Caco-2 (cell line): ENCODE measurements at regions not wholly inside any gene's neighbourhood (a gene's known extent, or its start where the extent isn't known, plus 50 kb on each side); places are given as distances from the start of the nearest gene placed in this dataset.

Experiments
- BruUV-seq: library from RNA; stranded (reverse); fragments of 400-500 nt; replicated peaks from 2 replicates; lab custom pipeline; 2021; lab: Mats Ljungman, UMichigan
- CTCF ChIA-PET: fragments of 300-600 bp; sonication (Branson Sonifier 250); formaldehyde crosslinking; loops from one replicate; lab custom pipeline; 2022; ENCODE audit warnings: antibody characterized with exemption; lab: Charles Lee
- POLR2A ChIA-PET: fragments of 300-600 bp; sonication (Branson Sonifier 250); formaldehyde crosslinking; loops from one replicate; lab custom pipeline; 2022; ENCODE audit warnings: antibody characterized with exemption; lab: Charles Lee
- DNase-seq, 2 experiments: peaks; one replicate each; pipeline versions ENCODE4 v3.0.0 to v3.0.0-alpha.2; 2020 to 2022
- H3K27me3 ChIP-seq: replicated peaks from 2 replicates; pipeline ENCODE4 v1.6.0; 2011; ENCODE audit warnings: low read length; ENCODE audit not compliant: control insufficient read depth, insufficient read depth
- H3K36me3 ChIP-seq: 2 replicates; pipeline ENCODE4 v1.5.1; 2011; ENCODE audit warnings: low read length; ENCODE audit not compliant: control insufficient read depth, insufficient read depth
- H3K4me1 ChIP-seq: fragments of 250-450 bp; sonication (Bioruptor Pico); 2 replicates; pipeline ENCODE4 v1.5.1; 2020; ENCODE audit warnings: mild to moderate bottlenecking
- H3K4me3 ChIP-seq: 2 replicates; pipeline ENCODE4 v1.5.1; 2011; ENCODE audit warnings: low read depth, mild to moderate bottlenecking, control low read depth, low read length
- H3K9me3 ChIP-seq: fragments of 250-450 bp; sonication (Bioruptor Pico); 2 replicates; pipeline ENCODE4 v1.5.1; 2020; ENCODE audit warnings: mild to moderate bottlenecking, moderate library complexity
- H3K27ac Mint-ChIP-seq: one replicate; pipeline ENCODE4 v1.8.0; 2022; ENCODE audit warnings: mixed read lengths; ENCODE audit not compliant: unreplicated experiment
- H3K27me3 Mint-ChIP-seq: one replicate; pipeline ENCODE4 v1.8.0; 2022; ENCODE audit warnings: mixed read lengths; ENCODE audit not compliant: insufficient read depth, unreplicated experiment
- H3K36me3 Mint-ChIP-seq: one replicate; pipeline ENCODE4 v1.8.0; 2022; ENCODE audit warnings: mild to moderate bottlenecking, mixed read lengths; ENCODE audit not compliant: insufficient read depth, unreplicated experiment
- H3K4me1 Mint-ChIP-seq: one replicate; pipeline ENCODE4 v1.8.0; 2022; ENCODE audit warnings: low read depth, mixed read lengths; ENCODE audit not compliant: unreplicated experiment
- H3K4me3 Mint-ChIP-seq: one replicate; pipeline ENCODE4 v1.8.0; 2022; ENCODE audit warnings: mild to moderate bottlenecking, moderate library complexity, mixed read lengths; ENCODE audit not compliant: unreplicated experiment
- H3K9me3 Mint-ChIP-seq: one replicate; pipeline ENCODE4 v1.8.0; 2022; ENCODE audit warnings: mixed read lengths; ENCODE audit not compliant: unreplicated experiment
- intact Hi-C: fragments of 100-400 bp; cut with micrococcal nuclease; formaldehyde crosslinking; loops from one replicate; pipeline ENCODE4 v1.10.0; 2022; ENCODE audit not compliant: unreplicated experiment
- TF ChIP-seq, protein P1 (sequence below), 2 experiments: fragments of 200-600 bp in 1 of 2; IDR thresholded peaks; 1 replicate in 1 of 2; 2 replicates in 1 of 2; pipeline versions ENCODE4 v1.5.1 to v1.8.0; 2011 to 2022; ENCODE audit warnings: antibody characterized with exemption in 1 of 2, control low read depth in 1 of 2, inconsistent platforms in 1 of 2, low read depth in 1 of 2, low read length in 1 of 2, mild to moderate bottlenecking in 1 of 2, moderate library complexity in 1 of 2; ENCODE audit not compliant: insufficient read depth in 1 of 2, severe bottlenecking in 1 of 2, unreplicated experiment in 1 of 2

DNA sequence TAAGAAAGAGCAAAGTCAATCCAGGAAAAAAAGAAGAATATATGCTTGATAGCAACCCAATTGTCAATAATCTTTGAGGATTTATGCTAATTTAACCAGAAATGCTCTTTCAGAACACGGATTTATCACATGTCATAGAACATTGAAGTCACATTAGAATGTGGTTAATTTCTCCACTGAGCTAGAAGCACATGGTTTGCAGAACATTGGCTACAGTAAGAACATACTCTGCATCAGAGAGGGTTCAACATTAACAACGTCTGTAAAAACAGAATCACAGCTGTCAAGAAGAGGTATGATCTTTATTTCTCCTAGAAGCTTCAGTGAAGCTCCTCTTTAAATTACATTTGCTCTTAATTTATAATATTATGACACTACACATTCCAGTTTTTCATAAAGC lies 619.7 kb upstream of the AGTR1 start:
- ChIA-PET POLR2A (no interaction called here), CTCF (interaction anchor here (0.6 to 1.0 kb wide), 2 partner anchors 132 to 164 kb away, joined by 3 read pairs; no protein-coding TSS in a partner anchor)
- H3K36me3 ChIP-seq = no peaks in the 10 kb centered on the region
- DNase-seq = no peak
- no TSS peak for BruUV-seq
- H3K27ac Mint-ChIP-seq = no peak overlapping the region
- H3K9me3 Mint-ChIP-seq = no peaks in the 10 kb centered on the region
- TF ChIP-seq, protein P1, sequence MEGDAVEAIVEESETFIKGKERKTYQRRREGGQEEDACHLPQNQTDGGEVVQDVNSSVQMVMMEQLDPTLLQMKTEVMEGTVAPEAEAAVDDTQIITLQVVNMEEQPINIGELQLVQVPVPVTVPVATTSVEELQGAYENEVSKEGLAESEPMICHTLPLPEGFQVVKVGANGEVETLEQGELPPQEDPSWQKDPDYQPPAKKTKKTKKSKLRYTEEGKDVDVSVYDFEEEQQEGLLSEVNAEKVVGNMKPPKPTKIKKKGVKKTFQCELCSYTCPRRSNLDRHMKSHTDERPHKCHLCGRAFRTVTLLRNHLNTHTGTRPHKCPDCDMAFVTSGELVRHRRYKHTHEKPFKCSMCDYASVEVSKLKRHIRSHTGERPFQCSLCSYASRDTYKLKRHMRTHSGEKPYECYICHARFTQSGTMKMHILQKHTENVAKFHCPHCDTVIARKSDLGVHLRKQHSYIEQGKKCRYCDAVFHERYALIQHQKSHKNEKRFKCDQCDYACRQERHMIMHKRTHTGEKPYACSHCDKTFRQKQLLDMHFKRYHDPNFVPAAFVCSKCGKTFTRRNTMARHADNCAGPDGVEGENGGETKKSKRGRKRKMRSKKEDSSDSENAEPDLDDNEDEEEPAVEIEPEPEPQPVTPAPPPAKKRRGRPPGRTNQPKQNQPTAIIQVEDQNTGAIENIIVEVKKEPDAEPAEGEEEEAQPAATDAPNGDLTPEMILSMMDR (IDR thresholded peaks at IDR 0.05; ENCODE audit: insufficient read depth in 1 of 2, low read depth in 1 of 2, low read length in 1 of 2, severe bottlenecking in 1 of 2, unreplicated experiment in 1 of 2) = no peak
- no peaks in the 10 kb centered on the region for H3K4me1 Mint-ChIP-seq
- no peaks in the 10 kb centered on the region for H3K27me3 Mint-ChIP-seq
- no peaks in the 10 kb centered on the region for H3K36me3 Mint-ChIP-seq
- no peaks in the 10 kb centered on the region for H3K4me1 ChIP-seq
- no peaks in the 10 kb centered on the region for H3K9me3 ChIP-seq
- H3K4me3 Mint-ChIP-seq = no peak overlapping the region
- H3K27me3 ChIP-seq = no peaks in the 10 kb centered on the region
- H3K4me3 ChIP-seq = no peak overlapping the region
- intact Hi-C loops = loop anchor here (2.0 kb wide), 2 partner anchors 437 to 715 kb away; no protein-coding TSS in a partner anchor

DNA sequence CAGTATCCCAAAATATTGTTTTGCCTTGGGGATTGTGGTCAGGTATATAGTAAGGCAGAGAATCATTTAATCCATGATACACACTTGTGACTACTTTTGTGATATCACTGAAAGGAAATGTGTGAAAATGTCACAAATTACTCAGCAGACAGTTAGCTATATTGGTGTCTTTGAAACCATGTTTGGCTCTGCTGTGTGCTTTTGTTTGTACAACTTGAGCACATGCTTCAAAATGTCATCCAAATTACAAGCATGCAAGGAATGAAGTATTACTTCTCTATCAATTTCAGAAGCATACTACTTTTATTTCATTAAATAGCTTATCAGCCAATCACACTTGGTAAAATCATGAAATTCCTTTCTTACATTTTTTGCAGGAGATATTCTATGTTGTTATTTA lies 619.0 kb upstream of the AGTR1 start:
- TF ChIP-seq, protein P1 (IDR thresholded peaks at IDR 0.05; ENCODE audit: insufficient read depth in 1 of 2, low read depth in 1 of 2, low read length in 1 of 2, severe bottlenecking in 1 of 2, unreplicated experiment in 1 of 2) = no peak
- Histone ChIP-seq H3K9me3 (no peaks in the 10 kb centered on the region), H3K36me3 (no peaks in the 10 kb centered on the region), H3K4me1 (no peaks in the 10 kb centered on the region), H3K4me3 (no peak overlapping the region), H3K27me3 (no peaks in the 10 kb centered on the region)
- Mint-ChIP-seq H3K9me3 (no peaks in the 10 kb centered on the region), H3K27me3 (no peaks in the 10 kb centered on the region), H3K36me3 (no peaks in the 10 kb centered on the region), H3K4me1 (no peaks in the 10 kb centered on the region), H3K27ac (no peak overlapping the region), H3K4me3 (no peak overlapping the region)
- no peak for DNase-seq
- no TSS peak for BruUV-seq
- CTCF ChIA-PET = no interaction called here
- intact Hi-C loops = no loop called here
- POLR2A ChIA-PET = no interaction called here

DNA sequence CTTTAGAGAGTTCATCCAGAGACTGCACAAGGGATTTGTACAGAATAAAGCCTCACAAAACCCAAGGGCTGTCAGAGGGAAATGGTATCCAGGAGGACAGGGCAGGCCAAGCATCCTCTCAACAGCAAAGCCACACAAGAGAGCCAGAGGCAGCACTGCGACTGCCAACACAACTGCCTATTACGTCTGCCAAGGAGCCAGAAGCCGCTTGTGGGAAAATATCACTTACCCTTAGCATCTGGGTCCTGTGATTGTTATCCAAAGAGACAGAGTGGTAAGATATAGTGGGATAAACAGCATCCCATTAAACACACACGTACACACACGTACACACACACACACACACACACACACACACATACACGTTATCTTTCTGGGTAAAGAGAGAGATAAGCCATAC lies 618.3 kb upstream of the AGTR1 start:
- Mint-ChIP-seq H3K4me3 (no peak overlapping the region), H3K27me3 (no peaks in the 10 kb centered on the region), H3K9me3 (no peaks in the 10 kb centered on the region), H3K4me1 (no peaks in the 10 kb centered on the region), H3K27ac (no peak overlapping the region), H3K36me3 (no peaks in the 10 kb centered on the region)
- H3K4me1 ChIP-seq = no peaks in the 10 kb centered on the region
- TF ChIP-seq, protein P1 (IDR thresholded peaks at IDR 0.05; ENCODE audit: insufficient read depth in 1 of 2, low read depth in 1 of 2, low read length in 1 of 2, severe bottlenecking in 1 of 2, unreplicated experiment in 1 of 2) = no peak
- H3K27me3 ChIP-seq = no peaks in the 10 kb centered on the region
- no peaks in the 10 kb centered on the region for H3K36me3 ChIP-seq
- no peak for DNase-seq
- no TSS peak for BruUV-seq
- ChIA-PET CTCF (no interaction called here), POLR2A (no interaction called here)
- intact Hi-C loops = no loop called here
- no peaks in the 10 kb centered on the region for H3K9me3 ChIP-seq
- no peak overlapping the region for H3K4me3 ChIP-seq
